GM12878 (cell line): ENCODE measurements at regions not wholly inside any gene's neighbourhood (a gene's known extent, or its start where the extent isn't known, plus 50 kb on each side); places are given as distances from the start of the nearest gene placed in this dataset.
A peak's percentile ranks its signal among the peaks of the same experiment; 100 is the strongest.

Source experiments
- ASH2L ChIP-seq: fragments of 300-600, 200-600 bp; sonication (generic); IDR thresholded peaks from 2 replicates; pipeline ENCODE4 v1.6.1; 2017; ENCODE audit warnings: low read depth, mild to moderate bottlenecking, borderline replicate concordance
- ATF7 ChIP-seq: fragments of 450-650 bp; IDR thresholded peaks from 2 replicates; pipeline ENCODE4 v1.6.1; 2016; ENCODE audit warnings: low read depth, mild to moderate bottlenecking
- CTCF ChIP-seq, 3 experiments: IDR thresholded peaks in 2 of 3; conservative IDR thresholded peaks in 1 of 3; 2 replicates each; pipeline ENCODE4 v1.5.1; 2011; ENCODE audit warnings: low read depth in 3 of 3, low read length in 3 of 3, mild to moderate bottlenecking in 3 of 3, control low read depth in 2 of 3, moderate library complexity in 2 of 3, inconsistent platforms in 1 of 3, mixed read lengths in 1 of 3; ENCODE audit not compliant: control insufficient read depth in 2 of 3, insufficient read depth in 1 of 3; ENCODE audit errors: extremely low read depth in 1 of 3
- CUX1 ChIP-seq: IDR thresholded peaks from 2 replicates; pipeline ENCODE4 v1.6.1; 2012; ENCODE audit warnings: improper control_type of control experiment, low read depth, low read length; ENCODE audit not compliant: insufficient replicate concordance
- HCFC1 ChIP-seq: fragments of 150-350 bp; IDR thresholded peaks from 2 replicates; pipeline ENCODE4 v1.6.1; 2014; ENCODE audit warnings: low read length
- HDAC6 ChIP-seq: fragments of 200-600 bp; sonication (generic); IDR thresholded peaks from one replicate; pipeline ENCODE4 v1.8.0; 2017; ENCODE audit warnings: antibody characterized with exemption; ENCODE audit not compliant: unreplicated experiment
- MTA2 ChIP-seq: fragments of 450-650 bp; IDR thresholded peaks from 2 replicates; pipeline ENCODE4 v1.6.1; 2016; ENCODE audit warnings: low read depth, mild to moderate bottlenecking, moderate library complexity
- MYC ChIP-seq: IDR thresholded peaks from 2 replicates; pipeline ENCODE4 v1.6.1; 2011; ENCODE audit warnings: mild to moderate bottlenecking, low read length, moderate library complexity, inconsistent platforms; ENCODE audit not compliant: insufficient read depth, insufficient replicate concordance, insufficient read length, severe bottlenecking
- NR2C1 ChIP-seq: fragments of 450-650 bp; IDR thresholded peaks from 2 replicates; pipeline ENCODE4 v1.6.1; 2017; ENCODE audit warnings: antibody characterized with exemption, mild to moderate bottlenecking, moderate library complexity
- RAD51 ChIP-seq: fragments of 450-650 bp; IDR thresholded peaks from 2 replicates; pipeline ENCODE4 v1.6.1; 2016; ENCODE audit warnings: moderate library complexity, mild to moderate bottlenecking, inconsistent platforms
- STAT3 ChIP-seq: IDR thresholded peaks from 2 replicates; pipeline ENCODE4 v1.6.1; 2011; ENCODE audit warnings: low read depth, low read length, improper control_type of control experiment
- SUPT20H ChIP-seq: IDR thresholded peaks from 2 replicates; pipeline ENCODE4 v1.6.1; 2011; ENCODE audit warnings: low read depth, mild to moderate bottlenecking, low read length, moderate library complexity, borderline replicate concordance; ENCODE audit not compliant: control insufficient read depth
- SUZ12 ChIP-seq: fragments of 200-600 bp; sonication (generic); IDR thresholded peaks from one replicate; pipeline ENCODE4 v1.6.1; 2018; ENCODE audit warnings: antibody characterized with exemption, mild to moderate bottlenecking; ENCODE audit not compliant: unreplicated experiment
- ZBED1 ChIP-seq: IDR thresholded peaks from 2 replicates; pipeline ENCODE4 v1.6.1; 2016; ENCODE audit warnings: borderline replicate concordance
- ZBTB33 ChIP-seq: fragments of 450-650 bp; IDR thresholded peaks from 2 replicates; pipeline ENCODE4 v1.6.1; 2017; ENCODE audit warnings: mild to moderate bottlenecking
- ZBTB4 ChIP-seq: fragments of 450-650 bp; formaldehyde crosslinking; IDR thresholded peaks from 2 replicates; pipeline ENCODE4 v1.4.0; 2022; ENCODE audit warnings: mild to moderate bottlenecking, moderate library complexity
- ZNF24 ChIP-seq: fragments of 450-650 bp; IDR thresholded peaks from 2 replicates; pipeline ENCODE4 v1.6.1; 2017; ENCODE audit warnings: antibody characterized with exemption, mild to moderate bottlenecking

GRCh38 chr1:234729561-234730474 lies 119.8 kb upstream of the IRF2BP2 start (continued):
- TF ChIP-seq SUZ12 (no peak), ZBTB4 (CRISPR knock-in tag) (no peak), SUPT20H (no peak), ZBTB33 (no peak), ZBED1 (no peak), ZNF24 (no peak), ATF7 (no peak; the same call in 1 of the 2 replicates), NR2C1 (peak; percentile 33; the same call in 1 of the 2 replicates), ASH2L (no peak), STAT3 (no peak), MTA2 (no peak), MYC (no peak), CUX1 (no peak), RAD51 (no peak), CTCF (IDR thresholded peaks at IDR 0.05 in 2 of 3, conservative IDR thresholded peaks at IDR 0.05 in 1 of 3; ENCODE audit: control insufficient read depth in 2 of 3, extremely low read depth in 1 of 3, insufficient read depth in 1 of 3, low read depth in 3 of 3, low read length in 3 of 3) (no peak), HDAC6 (no peak), HCFC1 (no peak)
